ENCODE measurements at regions not wholly inside any gene's neighbourhood (a gene's known extent, or its start where the extent isn't known, plus 50 kb on each side); places are given as distances from the start of the nearest gene placed in this dataset.

GRCh38 chrX:13397878-13398818 lies 78.3 kb upstream of the ATXN3L start:
- H3K36me3 Mint-ChIP-seq (ENCODE audit: low read depth), result no peaks in the 10 kb centered on the region
- Histone ChIP-seq H3K9me3 (ENCODE audit: control insufficient read depth in 1 of 2, insufficient read depth in 1 of 2, low read length in 2 of 2) (no peaks in the 10 kb centered on the region), H3K36me3 (ENCODE audit: insufficient read depth, low read length) (no peaks in the 10 kb centered on the region), H3K27ac (ENCODE audit: low read depth in 1 of 2, low read length in 2 of 2) (no peak overlapping the region), H3K4me1 (ENCODE audit: insufficient read depth, low read length) (no peaks in the 10 kb centered on the region), H3K27me3 (ENCODE audit: control insufficient read depth in 1 of 2, insufficient read depth in 2 of 2, low read length in 2 of 2) (no peaks in the 10 kb centered on the region), H3K4me3 (ENCODE audit: low read length) (no peak overlapping the region)
- no peak for TF ChIP-seq CTCF (IDR thresholded peaks at IDR 0.05)
- intact Hi-C loops (cut with DNase I, micrococcal nuclease), result no loop called here
- H3K9me3 Mint-ChIP-seq, result no peaks in the 10 kb centered on the region
- POLR2A ChIA-PET, result no interaction called here
- no peak for ATAC-seq (ENCODE audit: poor library complexity)
- CTCF ChIA-PET, result no interaction called here
- DNase-seq, result peak in 2 of 14 experiments; percentile 1 to 3
- no peak overlapping the region for H3K27ac Mint-ChIP-seq
- H3K4me1 Mint-ChIP-seq (ENCODE audit: low read depth), result no peaks in the 10 kb centered on the region
- H3K4me3 Mint-ChIP-seq, result no peak overlapping the region
- H3K27me3 Mint-ChIP-seq, result no peaks in the 10 kb centered on the region

- H3K27ac ChIP-seq (ENCODE audit: low read depth in 1 of 2, low read length in 2 of 2), result no peak overlapping the region
- no peak overlapping the region for H3K4me3 ChIP-seq (ENCODE audit: low read length)
- H3K4me1 ChIP-seq (ENCODE audit: insufficient read depth, low read length), result no peaks in the 10 kb centered on the region
- Mint-ChIP-seq H3K27ac (no peak overlapping the region), H3K4me1 (ENCODE audit: low read depth) (no peaks in the 10 kb centered on the region), H3K9me3 (no peaks in the 10 kb centered on the region), H3K27me3 (no peaks in the 10 kb centered on the region), H3K4me3 (no peak overlapping the region), H3K36me3 (ENCODE audit: low read depth) (no peaks in the 10 kb centered on the region)
- intact Hi-C loops (cut with DNase I, micrococcal nuclease), result no loop called here
- H3K27me3 ChIP-seq (ENCODE audit: control insufficient read depth in 1 of 2, insufficient read depth in 2 of 2, low read length in 2 of 2), result no peaks in the 10 kb centered on the region
- CTCF ChIA-PET, result no interaction called here
- no peak for ATAC-seq (ENCODE audit: poor library complexity)
- POLR2A ChIA-PET, result no interaction called here
- no peak for TF ChIP-seq CTCF (IDR thresholded peaks at IDR 0.05)
- DNase-seq, result no peak
- no peaks in the 10 kb centered on the region for H3K36me3 ChIP-seq (ENCODE audit: insufficient read depth, low read length)
- no peaks in the 10 kb centered on the region for H3K9me3 ChIP-seq (ENCODE audit: control insufficient read depth in 1 of 2, insufficient read depth in 1 of 2, low read length in 2 of 2)
Measured at GRCh38 chrX:13396924-13397323, 77.1 kb upstream of the ATXN3L start.

GRCh38 chrX:13389501-13389900 lies 69.6 kb upstream of the ATXN3L start:
- no peak for DNase-seq
- H3K36me3 Mint-ChIP-seq (ENCODE audit: low read depth), result no peaks in the 10 kb centered on the region
- H3K27ac Mint-ChIP-seq, result no peak overlapping the region
- H3K4me3 Mint-ChIP-seq, result no peak overlapping the region
- peaks cover 2% of the 10 kb centered on the region for H3K9me3 Mint-ChIP-seq
- Histone ChIP-seq H3K9me3 (ENCODE audit: control insufficient read depth in 1 of 2, insufficient read depth in 1 of 2, low read length in 2 of 2) (no peaks in the 10 kb centered on the region), H3K4me3 (ENCODE audit: low read length) (no peak overlapping the region), H3K4me1 (ENCODE audit: insufficient read depth, low read length) (no peaks in the 10 kb centered on the region), H3K36me3 (ENCODE audit: insufficient read depth, low read length) (no peaks in the 10 kb centered on the region), H3K27me3 (ENCODE audit: control insufficient read depth in 1 of 2, insufficient read depth in 2 of 2, low read length in 2 of 2) (no peaks in the 10 kb centered on the region), H3K27ac (ENCODE audit: low read depth in 1 of 2, low read length in 2 of 2) (no peak overlapping the region)
- no peaks in the 10 kb centered on the region for H3K4me1 Mint-ChIP-seq (ENCODE audit: low read depth)
- intact Hi-C loops (cut with DNase I, micrococcal nuclease), result no loop called here
- H3K27me3 Mint-ChIP-seq, result no peaks in the 10 kb centered on the region
- POLR2A ChIA-PET, result no interaction called here
- ATAC-seq (ENCODE audit: poor library complexity), result no peak
- TF ChIP-seq CTCF (IDR thresholded peaks at IDR 0.05), result no peak
- CTCF ChIA-PET, result interaction anchor here (0.6 to 1.2 kb wide), 3 partner anchors 11 to 618 kb away, joined by 3 to 4 read pairs (median 3); no protein-coding TSS in a partner anchor
